HG03159 (cell line): ENCODE measurements at regions not wholly inside any gene's neighbourhood (a gene's known extent, or its start where the extent isn't known, plus 50 kb on each side); places are given as distances from the start of the nearest gene placed in this dataset.
A peak's percentile ranks its signal among the peaks of the same experiment; 100 is the strongest.

Experiments
- ATAC-seq: cut with Tn5 transposase; IDR thresholded peaks from one replicate; pipeline ENCODE4 v1.9.1; 2021; ENCODE audit warnings: mild to moderate bottlenecking, moderate library complexity; ENCODE audit not compliant: unreplicated experiment

DNA sequence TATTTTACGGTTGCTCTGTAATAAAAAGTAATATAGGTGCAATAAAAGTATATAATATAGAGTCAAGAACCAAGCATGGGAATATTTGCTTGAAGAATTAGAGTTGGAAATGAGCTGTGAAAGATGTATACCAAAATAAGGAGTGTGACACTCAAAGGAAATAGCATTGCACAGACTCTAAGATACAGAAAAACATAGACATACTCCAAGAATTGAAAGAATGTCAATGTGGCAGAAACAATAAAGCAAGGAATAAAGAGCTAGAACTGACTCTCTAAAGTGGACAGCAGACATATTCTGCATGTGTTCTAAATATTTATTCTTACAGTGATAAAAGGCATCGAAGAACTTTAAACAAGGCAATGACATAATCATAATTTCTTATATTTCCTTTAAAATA lies 561.1 kb upstream of the SETBP1 start:
- no peak for ATAC-seq

DNA sequence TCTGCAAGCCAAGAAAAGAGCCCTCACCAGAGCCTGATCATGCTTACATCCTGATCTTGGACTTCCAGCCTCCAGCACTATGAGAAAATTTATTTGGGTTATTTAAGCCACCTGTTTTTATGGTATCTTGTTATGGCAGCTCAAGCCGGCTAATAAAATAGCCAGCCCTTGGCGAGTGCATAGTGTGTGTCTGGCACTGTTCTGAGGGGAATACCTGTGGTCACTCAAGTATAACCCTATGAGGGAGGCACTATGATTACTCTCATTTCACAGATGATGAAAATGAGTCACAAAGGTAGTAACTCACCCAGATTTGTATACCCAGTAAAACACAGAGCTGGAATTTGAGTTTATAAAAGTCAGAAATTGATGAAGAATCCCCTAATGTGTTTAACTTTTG lies 556.9 kb upstream of the SETBP1 start:
- ATAC-seq = no peak

DNA sequence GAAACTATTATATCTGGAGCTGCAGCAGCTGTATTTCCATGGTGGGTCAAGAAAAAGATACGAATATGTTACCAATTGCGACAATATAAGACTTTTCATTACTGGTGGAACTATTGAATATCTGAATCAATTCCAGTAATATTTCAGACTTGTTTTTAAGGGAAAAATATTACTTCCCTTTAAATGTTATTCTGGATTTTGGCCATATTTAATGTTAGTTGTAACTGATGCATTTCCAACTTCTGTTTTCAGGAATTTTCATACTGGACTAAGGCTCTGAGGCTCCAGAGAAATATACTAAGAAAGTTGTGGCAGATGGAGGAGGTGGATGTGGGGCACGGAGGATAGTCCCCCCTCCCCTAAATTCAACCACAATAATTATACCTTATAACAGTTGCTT lies 555.2 kb upstream of the SETBP1 start:
- no peak for ATAC-seq

DNA sequence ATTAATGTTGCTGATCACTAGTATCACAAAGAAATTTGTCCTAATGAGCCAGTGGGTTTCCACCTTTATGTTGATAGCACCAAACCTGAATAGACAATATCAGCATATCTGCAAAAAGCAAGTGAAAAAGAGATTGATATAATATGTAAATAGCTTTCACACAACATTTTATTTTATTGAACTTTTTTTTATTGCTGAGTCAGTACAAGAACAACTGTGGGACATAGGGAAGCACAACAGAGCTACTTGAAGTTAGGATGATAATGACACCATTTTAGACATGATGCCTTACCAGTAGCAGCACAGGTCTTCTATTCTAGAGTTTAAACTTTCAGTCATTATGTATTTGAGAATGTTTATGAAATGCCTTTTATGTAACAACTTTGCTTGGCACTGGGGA lies 554.1 kb upstream of the SETBP1 start:
- ATAC-seq = no peak

DNA sequence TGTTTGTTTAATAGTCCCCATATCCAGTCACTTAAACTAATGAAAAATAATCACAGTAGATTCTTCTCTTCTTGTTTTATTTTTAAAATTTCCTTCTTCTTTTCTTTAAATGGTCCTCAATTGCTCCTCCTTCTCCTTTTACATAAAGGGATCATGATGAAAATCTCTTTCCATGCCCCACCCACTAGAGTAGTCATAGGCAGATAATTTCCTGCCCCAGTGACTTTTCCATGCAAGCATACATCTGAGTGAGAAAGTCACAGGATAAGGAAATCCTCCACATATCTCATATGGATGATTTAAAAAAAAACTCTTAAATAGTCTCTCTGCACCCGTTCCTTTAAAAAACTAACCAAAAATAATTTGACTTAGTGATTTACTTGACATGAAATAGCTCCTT lies 552.3 kb upstream of the SETBP1 start:
- ATAC-seq = no peak

DNA sequence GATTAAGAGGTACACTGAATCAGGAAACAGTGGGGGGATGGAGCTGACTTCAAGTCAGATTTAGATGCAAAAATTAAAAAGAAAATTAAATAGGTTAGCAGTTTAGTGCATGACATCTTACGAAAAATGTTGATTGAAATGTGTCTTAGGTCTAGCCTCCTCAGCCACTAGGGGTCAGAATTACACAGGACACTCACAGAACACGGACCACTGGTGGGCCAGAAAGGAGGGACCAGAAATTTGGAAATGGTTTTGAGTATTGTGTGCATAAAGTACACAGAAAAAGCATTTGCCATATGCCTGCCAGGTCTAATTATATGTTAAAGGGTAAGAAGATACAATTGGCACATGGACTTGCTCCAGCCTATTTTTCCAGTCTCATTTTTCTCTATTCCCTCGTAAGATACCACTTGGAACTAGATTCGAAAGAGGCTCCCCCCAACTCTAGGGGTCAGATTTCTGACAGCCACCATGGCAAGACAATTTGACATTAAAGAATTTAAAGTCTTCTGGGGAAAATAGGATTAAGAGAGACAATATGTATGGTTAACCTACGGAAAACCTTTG lies 550.2 kb upstream of the SETBP1 start:
- peak; percentile 81 for ATAC-seq

DNA sequence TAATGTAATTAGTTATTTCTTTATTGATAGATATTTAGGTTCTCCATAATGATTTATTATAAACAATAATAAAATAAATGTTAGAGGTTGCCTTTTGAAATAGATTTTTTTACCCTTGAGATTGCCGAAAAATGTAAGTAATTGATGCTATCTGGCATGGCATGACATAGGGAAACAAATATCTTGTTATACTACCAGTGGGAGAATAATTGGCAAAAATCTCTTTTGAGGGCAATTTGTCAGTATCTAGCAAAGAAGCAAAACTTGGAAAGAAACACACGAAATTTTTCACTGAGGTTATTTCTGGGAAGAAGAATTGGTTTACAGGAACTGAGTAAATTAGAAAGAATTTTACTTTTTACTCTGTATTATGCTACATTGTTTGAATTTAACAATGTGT lies 547.2 kb upstream of the SETBP1 start:
- no peak for ATAC-seq

DNA sequence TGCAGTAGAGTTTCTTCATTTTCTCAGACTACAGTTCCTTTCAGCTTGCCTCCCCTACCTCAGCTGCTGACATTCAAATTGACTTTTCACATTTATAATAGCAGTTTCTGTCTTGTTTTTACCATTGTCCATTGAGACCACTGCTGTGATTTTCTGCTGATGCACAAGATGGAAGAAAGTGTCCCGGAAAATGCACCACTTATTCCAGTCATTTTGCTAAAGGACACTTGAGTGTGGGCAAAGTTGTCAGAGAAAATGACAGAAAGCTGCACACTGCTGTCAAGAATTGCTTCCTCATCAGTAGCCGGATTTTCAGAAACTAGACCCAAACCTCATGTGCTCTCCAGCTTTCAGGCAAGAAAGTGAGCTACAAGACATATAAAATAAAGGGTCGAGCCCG lies 546.2 kb upstream of the SETBP1 start:
- no peak for ATAC-seq

DNA sequence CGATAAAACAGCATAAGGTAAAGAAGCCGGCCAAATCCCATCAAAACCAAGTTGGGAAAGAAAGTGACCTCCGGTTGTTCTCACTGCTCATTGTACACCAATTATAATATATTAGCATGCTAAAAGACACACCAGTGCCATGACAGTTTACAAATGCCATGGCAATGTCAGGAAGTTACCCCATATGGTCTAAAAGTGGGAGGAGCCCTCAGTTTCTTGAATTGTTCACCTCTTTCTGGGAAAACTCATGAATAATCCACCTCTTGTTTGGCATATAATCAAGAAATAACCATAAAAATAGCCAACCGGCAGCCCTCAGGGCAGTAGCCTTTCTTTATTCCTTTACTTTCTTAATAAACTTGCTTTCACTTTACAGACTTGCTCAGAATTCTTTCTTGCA lies 544.9 kb upstream of the SETBP1 start:
- no peak for ATAC-seq

DNA sequence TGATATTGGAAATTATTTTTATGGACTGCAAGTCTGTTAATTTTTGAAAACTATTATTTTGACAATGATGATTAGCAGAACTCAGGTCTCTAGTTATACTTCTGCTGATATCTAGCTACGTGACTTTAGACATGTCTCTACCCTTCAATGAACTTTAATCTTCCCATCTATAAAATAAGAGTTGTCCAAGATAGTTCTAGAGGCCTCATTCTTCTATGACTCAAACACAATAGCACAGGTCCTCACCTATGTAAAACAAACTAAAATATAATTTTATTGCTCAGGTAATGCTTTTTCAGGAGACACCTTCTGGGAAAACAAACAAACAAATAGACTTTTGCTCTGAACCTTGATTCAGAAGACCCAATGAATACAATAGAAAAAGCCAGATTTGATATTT lies 544.4 kb upstream of the SETBP1 start:
- ATAC-seq = no peak

DNA sequence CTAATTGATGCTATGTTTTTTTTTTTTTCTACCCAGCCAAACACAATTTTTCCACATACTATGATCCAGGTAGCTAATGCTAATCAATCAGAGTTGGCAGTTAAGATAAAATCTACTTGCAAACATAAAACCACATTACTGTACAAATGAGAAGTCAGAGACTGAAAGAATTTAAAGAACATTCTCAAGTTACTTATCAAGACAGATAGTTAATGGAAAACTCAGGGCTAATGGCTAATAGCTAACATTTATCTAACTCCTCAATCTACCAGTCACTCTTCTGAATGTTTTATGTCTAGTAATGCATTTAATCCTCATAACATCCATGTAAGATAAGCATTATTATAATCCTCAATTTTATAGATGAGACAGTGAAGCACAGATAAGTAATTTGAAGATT lies 537.6 kb upstream of the SETBP1 start:
- ATAC-seq = no peak

DNA sequence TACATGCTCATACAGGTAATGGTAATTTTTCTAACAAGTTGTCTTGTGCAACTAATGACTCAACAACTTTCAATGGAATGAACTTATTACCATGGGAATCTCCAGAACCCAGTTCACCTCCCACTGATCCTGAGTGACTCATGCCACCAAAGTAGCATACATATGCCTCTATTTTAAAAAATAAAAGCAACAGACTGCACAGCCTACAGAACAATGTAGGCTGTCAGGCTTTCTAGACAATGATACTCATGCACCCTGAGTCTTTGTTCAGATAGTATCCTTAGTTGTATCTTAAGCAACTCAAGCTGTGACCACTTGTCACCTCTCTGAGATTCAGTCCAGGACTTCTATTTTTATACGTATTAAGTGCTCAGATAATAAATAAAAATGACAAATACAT lies 531.0 kb upstream of the SETBP1 start:
- ATAC-seq = no peak

DNA sequence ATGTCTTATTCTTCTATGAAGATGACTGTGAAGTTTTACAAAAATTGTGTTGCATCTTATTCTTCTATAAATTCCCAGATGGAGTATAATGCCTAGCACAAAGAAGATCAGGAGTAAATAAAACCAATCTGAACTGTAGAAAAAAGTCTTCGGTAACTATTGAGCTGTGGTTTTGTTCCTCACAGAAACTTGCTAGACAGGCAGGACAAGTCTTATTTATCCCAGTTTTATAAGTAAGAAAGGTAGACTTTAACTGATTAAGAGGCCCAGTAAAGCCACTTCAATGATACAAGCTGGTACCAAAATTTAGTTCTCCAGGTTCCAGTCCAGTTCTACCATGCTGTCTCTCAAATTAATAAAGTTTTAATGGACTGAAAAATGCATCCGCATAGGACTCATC lies 526.7 kb upstream of the SETBP1 start:
- ATAC-seq = no peak

DNA sequence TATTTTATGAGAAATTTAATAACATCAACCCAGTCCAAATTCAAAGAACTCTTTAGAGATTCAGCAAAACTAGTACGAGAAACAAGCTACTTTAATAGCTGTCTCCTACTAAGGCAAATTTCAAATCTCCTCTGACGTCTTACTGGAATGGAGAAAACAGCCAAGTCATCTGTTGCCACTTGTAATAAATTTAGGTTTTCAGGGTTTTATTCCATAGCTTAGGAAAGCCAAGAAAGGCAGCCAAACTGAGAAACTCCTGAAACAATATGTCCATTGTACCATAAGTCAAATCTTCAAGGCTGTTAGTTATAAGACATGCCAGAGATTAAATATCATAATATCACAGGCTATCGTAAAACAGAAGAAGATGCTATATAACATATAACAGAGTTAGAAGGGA lies 524.6 kb upstream of the SETBP1 start:
- ATAC-seq = no peak

DNA sequence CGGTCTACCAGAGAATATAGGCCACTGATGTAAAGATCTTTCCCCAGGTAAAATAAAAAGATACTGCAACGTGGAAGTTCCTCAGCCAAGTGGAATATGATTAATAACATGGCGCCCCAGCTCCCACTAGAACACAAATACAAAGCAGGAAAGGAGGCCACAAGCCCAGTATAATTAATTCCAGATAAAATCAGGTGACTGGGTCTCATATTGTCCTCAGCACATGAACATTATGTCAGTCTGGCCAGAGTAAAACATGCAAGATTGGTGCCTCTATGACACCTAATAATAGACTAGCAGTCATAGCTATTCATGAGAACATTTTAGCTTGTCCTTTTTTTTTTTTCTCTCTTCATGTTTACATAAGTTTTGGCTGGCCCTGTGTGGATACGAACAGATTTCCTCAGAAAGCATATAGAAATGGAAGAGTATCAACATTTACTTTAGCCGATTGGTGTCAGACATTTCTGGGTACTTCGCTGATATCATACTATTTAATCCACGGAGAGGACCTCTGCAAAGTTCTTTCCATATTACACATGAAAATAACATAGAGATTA lies 523.8 kb upstream of the SETBP1 start:
- ATAC-seq = no peak

DNA sequence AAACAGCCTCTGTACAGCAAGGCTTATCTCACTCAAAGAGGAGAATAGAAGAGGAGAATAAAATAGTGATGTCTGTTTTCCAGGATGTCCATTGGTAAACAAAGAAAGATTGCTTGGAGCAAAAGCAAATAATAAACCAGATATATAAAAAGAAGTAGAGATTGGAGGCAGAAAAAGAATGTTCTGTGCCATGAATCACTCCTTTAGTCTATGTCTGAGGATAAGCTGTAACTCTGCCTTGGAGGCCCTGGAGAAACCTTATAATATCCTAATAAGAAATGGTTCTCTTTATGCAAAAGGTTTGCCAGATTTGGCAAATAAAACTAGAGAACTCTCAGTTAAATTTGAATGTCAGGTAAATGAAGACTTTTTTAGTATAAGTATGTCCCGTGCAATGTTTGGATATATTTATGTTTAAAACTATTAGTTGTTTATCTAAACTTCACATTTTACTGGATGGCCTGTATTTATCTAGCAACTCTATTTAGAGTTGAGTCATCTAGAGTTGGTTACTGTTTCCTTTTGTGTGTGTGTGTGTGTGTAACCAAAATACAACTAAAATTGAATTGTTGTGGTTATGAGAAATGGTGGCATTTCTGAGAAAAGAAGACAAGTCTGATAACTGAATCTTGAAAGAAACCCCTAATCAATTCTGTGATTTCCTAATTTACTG lies 510.3 kb upstream of the SETBP1 start:
- ATAC-seq = no peak

DNA sequence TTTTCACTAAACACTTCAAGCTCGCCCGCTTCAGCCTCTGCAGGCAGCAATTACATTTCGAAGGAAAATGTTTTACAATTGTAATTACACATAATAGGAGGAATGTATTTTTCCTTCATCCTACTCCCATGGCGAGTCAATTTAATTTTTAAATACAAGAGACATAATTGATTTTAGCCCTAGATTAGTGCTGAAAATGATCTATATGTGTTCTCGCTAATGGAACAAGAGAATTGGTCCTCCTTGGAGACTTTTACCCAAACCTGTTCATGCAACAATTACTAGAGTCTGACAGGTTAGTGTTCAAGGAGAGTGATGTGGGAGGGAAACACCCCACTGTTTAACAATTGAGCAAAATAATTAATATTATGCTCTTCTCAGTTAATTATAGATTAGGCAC lies 509.4 kb upstream of the SETBP1 start:
- no peak for ATAC-seq

DNA sequence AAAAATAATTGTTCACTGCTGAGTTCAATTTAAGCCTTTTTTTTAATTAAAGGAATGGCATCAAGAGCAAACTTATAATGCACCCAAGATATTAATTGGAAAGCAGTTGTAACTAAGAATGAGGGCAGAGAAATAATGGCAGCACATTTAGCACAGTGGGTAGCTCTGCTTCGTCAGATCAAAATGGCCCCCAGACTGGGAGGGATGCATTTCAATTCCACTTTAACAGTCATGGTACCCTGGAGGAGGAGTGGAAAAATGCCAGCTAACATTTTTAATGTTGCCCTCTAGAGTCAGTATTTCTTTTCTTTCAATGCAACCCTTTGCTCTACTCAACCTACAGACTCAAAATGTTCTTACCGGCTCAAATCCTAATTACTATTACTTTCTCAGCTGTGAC lies 504.8 kb upstream of the SETBP1 start:
- ATAC-seq = no peak

DNA sequence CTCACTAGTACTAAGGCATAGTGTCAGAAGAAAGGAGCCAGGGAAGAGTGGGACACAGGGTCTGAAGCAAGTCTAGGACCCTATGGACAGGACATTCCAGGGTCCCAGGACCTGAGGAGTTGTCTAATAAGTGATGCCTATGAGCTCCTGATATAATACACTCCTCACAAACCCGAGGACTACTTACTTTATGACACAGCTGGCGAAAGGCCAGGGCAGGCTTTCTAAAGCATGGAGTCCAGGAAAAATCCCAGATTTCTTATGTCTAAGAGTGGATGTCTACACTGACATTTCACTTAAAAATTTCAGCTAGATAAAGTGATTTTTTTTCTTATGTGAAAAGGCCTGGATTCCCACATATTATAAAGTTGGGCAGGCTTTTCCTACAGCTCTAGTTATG lies 502.2 kb upstream of the SETBP1 start:
- ATAC-seq = no peak

DNA sequence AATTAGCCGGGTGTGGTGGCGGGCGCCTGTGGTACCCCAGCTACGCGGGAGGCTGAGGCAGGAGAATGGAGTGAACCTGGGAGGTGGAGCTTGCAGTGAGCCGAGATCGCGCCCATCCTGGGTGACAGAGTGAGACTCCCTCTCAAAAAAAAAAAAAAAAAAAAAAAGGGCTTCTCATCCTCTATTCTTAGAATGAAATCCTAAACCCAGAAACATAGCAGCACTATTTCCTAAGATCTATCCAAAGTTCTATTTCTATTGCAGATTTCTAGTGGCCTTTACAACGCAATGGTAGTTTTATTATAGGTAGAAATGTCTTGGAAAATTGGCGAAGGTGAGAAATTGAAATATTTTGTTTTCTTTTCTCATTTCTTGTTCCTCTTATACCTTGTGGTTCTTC lies 501.0 kb upstream of the SETBP1 start:
- ATAC-seq = no peak

DNA sequence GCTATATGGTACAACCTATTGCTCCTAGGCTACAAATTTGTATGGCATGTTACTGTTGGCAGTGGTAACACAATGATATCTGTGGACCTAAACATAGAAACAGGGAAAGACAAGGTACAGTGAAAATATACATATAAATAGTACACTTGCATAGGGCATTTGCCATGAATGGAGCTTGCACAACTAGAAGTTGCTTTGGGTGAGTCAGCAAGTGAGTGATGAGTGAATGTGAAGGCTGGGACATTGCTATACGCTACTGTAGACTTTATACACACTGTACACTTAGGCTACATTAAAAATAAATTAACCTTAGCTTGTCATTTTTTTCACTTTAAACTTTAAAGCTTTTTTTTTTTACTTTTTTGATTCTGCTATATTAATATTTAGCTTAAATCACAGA lies 500.0 kb upstream of the SETBP1 start:
- no peak for ATAC-seq

DNA sequence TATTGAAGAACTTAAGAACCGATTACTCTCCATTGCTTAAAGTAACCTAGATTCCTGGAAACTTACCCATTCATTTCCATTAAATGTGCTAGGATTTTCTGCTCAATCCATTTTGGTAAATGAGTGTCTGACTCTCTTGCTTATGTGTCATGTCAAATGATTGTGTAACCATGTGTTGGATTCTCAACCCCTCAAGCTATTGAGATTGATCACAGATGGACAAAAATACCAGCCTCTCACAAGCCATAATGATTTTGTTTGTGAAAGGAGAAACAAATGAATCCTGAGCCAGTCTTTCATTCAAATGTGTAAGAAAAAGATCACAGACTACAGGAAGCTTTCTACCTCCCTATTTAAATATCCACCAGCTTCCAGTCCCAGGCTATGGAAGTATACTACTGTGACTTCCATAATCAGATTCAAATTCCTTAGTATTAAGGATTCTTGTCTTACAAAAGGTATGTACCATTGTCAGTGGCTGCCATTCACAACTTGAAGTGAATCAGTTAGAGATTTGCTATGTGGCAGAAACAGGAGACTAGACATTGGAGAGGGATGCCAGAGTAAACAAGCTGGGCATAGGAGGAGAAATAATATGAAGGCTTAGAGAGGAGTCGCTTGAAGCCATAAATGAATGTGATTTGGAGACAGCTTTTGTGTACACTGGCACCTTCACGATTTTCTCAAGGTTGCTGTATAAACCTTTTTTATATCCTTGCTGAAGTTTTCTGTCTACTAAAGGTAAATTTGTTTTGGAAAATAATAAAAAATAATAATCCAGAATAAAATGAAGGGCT lies 498.5 kb upstream of the SETBP1 start:
- ATAC-seq = no peak
